GM18868 (cell line): ENCODE measurements at regions not wholly inside any gene's neighbourhood (a gene's known extent, or its start where the extent isn't known, plus 50 kb on each side); places are given as distances from the start of the nearest gene placed in this dataset.
A peak's percentile ranks its signal among the peaks of the same experiment; 100 is the strongest.
"Not testable (repeated sequence)": the region's sequence is repeated elsewhere in the genome, so short reads cannot be mapped to it uniquely, and the experiment has no call there.

Experiments
- ATAC-seq: cut with Tn5 transposase; IDR thresholded peaks from one replicate; pipeline ENCODE4 v1.9.1; 2021; ENCODE audit warnings: mild to moderate bottlenecking, moderate library complexity; ENCODE audit not compliant: unreplicated experiment

DNA sequence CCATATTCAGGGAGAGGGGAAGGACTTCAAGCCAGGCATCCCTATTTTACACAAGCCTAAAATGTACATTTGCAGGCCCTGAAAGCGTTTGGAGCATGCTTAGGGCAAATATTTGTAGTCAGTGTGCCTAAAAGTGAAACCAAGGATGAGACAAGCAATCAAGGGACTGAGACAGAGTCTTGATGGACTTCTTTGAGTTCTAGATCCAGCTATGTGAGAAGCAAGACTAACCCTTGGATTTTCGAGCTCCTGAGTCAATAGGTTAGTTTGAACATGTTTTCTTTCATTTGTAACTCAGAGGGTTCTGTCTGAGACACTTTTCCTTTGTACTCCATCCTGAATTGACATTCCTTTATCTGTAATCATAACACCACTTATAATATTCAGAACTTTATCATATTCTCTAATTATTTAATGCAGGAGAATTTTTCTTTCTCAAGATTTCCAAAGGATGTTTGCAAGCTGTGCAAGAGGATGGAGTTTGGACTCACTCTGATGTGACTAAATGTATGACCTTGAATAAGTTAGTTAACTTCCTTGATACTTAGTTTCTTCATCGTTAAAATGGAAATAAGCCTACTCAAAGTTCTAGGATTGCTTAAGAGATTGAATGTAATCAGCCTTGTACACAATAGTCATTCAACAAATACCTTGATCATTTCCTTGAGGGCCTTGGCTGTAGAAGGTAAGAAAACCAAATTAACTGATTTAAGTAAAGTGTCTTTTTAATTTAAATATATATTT, 1237.8 kb upstream of the ZEB2 start:
- ATAC-seq: no peak

- no peak for ATAC-seq
Observed at GRCh38 chr2:145755019-145755837, 1235.3 kb upstream of the ZEB2 start.

DNA sequence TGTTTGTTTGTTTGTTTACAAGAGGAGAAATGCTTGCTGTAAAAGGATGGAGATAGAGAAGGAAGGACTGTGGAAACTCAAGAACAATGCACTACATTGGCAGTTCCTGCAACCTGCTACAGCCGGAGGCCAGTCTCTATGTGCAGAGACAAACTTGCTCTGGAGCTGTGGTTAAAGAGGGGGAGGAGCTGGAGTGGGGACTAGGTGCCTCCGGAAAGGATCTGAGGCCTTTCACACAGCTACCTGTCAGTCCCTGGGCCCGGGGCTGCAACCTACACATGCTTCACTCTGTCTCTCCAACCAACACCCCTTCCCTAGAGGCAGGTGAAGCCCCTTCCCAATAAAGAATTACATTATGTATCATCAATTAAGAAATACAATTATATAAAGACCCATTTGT, 1234.0 kb upstream of the ZEB2 start:
- ATAC-seq: no peak

- no peak for ATAC-seq
Observed at GRCh38 chr2:145753041-145753608, 1233.2 kb upstream of the ZEB2 start.

DNA sequence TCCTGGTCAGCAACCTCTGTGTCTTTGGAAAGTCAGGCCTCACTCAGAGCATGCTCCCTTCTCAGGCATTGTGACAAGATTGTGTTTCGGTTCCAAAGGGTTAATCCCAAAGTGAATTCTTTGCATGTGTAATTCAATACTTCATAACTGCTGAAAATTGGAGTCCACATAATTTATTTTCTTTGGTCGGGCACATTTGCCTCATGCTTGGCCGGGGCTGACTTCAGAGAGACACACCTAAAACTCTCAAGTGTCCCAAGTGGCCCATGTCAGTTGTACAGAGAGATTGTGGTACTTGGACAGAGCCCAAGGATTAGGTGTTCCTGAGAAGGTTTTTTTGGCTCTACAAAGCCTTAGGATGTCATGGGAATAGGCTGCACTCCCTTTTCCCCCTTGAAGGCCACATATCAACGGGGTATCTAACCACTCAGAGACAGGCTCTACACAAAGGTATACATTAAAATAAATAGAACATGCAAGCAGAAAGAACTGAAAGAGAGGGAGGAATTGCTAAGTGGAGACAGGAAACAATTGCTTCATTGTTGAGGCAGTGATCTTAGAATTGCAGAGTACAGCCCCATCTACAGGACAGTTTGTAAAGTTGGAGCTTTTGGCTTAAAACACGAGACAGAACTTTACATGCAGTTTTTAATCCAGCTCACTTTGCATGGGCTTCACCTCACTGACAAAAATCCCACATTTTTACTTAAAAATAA, 1232.3 kb upstream of the ZEB2 start:
- peak; percentile 29 for ATAC-seq

- peak; percentile 86 for ATAC-seq
Observed at GRCh38 chr2:145751629-145752028, 1231.7 kb upstream of the ZEB2 start.

DNA sequence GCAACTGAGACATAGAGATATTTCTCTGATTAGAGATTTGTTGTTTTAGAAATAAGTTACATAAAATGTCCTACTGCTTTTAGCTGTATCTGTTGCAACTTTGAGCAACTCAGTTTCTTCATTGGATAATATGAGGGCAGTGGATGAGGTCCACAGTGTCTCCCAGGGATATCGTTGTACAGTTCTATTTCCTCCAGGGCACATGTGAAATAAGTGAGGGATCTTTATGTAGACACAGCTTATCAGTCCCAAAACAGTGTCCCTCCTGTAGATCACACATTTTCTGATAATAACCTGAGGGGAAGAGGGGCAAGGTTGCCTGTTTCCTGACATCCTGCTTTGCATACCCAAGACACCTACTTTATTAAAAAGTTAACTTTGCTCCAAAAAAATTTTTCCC, 1231.2 kb upstream of the ZEB2 start:
- no peak for ATAC-seq

DNA sequence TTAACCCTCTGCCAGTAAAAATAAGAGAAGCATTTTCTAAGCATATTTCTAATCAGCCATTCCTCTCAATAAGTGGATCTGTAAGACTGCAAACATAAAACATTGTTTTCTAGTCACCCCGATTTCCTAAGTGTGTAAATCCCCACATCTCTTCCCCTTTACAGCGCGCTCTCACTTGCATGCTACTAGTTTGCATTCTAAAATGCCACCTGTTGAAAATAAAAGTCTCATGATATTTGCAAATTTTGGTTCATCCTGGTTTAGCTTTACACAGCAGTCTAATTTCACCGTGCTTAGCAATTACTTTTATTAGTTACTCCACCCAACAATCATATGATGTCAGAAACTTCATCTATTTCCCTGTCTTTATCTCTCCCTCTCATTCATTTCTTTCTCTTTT, 1230.7 kb upstream of the ZEB2 start:
- ATAC-seq: no peak

GRCh38 chr2:145750144-145750543, 1230.2 kb upstream of the ZEB2 start:
- no peak for ATAC-seq

GRCh38 chr2:145749556-145749955, 1229.6 kb upstream of the ZEB2 start:
- no peak for ATAC-seq

DNA sequence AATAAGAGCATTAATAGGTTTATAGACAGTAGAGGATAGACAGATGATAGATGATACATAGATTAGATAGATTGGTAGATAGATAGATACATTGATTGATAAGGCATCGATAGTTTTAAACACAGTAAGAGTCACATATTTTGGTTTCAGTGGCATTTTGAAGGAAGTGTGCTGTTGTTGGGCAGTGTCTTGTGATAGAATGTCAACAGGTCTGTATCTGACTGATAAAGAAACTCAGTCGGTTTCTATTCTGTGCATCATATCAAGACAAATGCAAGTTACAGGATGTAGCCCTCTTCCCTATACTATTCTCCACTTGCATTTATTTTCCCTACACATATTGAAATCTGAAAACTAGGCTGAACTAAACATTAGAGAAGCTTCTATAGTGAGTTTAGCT, 1229.0 kb upstream of the ZEB2 start:
- peak; percentile 52 for ATAC-seq

- no peak for ATAC-seq
Observed at GRCh38 chr2:145747715-145748114, 1227.8 kb upstream of the ZEB2 start.

DNA sequence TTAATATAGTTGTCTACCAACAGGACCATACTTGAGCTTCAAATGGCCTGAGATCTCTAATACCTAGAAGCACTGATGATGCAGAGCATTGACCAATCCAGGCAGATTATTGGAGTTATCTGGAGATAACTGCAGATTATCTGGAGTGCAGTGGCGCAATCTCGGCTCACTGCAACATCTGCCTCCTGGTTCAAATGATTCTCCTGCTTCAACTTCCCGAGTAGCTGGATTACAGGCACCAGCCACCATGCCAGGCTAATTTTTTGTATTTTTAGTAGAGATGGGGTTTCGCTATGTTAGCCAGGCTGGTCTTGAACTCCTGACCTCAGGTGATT, 1225.4 kb upstream of the ZEB2 start:
- ATAC-seq: not testable (repeated sequence)

GRCh38 chr2:145744541-145745386, 1224.8 kb upstream of the ZEB2 start:
- ATAC-seq: peak; percentile 86

DNA sequence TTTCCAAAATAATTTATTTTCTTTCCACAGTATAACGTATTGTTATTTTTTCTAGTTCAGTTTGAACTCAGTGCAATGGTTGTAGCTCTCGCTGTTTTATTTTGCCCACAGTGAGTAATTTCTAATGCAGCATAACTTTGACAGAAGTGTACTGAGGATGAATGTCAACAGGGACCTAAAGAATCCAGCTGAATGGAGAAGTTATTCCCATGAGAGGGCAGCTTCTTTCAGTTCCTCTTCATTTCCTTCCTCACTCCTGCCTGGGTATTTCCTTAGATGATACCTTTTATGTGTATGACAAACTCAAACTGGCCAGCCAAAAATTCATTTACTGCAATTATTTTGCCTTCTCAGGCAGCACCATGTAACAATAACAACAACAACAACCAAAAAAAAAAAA, 1223.1 kb upstream of the ZEB2 start:
- peak; percentile 11 for ATAC-seq

- ATAC-seq: no peak
Observed at GRCh38 chr2:145741636-145742035, 1221.7 kb upstream of the ZEB2 start.

GRCh38 chr2:145741181-145741580, 1221.3 kb upstream of the ZEB2 start:
- no peak for ATAC-seq

DNA sequence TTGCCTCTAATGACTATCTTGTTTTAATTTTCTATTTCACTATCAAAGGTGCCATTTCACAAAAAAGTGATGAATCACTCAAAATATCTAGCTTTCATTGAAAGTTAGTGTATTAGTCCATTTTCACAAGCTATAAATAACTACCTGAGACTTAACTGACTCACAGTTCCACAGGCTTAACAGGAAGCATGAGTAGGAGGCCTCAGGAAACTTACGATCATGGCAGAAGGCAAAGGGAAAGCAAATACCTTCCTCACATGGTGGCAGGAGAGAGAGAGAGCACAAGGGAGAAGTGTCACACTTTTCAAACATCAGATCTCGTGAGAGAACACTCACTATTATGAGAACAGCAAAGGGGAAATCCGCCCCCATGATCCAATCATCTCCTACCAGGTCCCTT, 1220.4 kb upstream of the ZEB2 start:
- ATAC-seq: no peak

DNA sequence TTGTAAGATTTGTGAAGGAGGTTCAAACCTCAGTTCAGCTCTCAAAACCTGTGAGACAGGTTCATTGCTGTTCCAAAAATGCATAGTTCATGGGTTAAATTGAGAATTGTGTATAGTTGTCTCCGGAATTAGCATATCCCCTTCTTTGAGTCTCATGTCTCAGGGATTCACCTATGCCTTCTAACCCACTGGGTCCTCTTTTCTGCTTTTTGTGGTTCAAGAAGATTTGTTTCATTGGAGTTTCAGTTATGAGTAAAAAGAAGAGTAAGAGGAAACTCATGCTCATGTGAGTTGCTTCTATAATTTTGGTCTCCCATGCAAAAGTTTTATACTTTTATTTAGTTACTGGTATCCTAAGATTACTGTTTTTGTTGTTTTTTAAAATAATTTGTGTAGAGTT, 1219.8 kb upstream of the ZEB2 start:
- ATAC-seq: peak; percentile 82

DNA sequence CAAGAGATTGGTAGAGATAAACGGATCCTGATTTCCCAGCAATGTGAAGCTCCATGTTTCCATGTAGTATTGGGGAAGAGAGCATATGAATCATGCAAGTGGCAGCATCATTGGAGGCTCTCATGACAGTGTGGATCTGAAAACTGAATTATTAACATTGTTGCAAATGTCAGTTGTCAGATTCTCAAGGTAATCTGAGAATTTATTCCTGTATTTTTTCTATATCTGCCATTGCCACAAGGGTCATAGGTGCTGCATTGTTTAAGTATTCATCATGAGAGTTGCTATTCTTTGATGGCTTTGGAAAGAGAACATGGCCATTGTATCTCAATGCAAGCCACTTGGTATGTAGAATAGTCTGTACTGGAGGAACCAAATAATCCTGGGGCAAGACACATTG, 1217.0 kb upstream of the ZEB2 start:
- no peak for ATAC-seq

- ATAC-seq: no peak
Observed at GRCh38 chr2:145731467-145731866, 1211.5 kb upstream of the ZEB2 start.
